Stimulated activated CD8-positive, alpha-beta memory T cell treated with anti-CD3 and anti-CD28 coated beads, Interleukin-4, amount 100 ng/mL, for 24 hours (primary cell): ENCODE measurements at regions not wholly inside any gene's neighbourhood (a gene's known extent, or its start where the extent isn't known, plus 50 kb on each side); places are given as distances from the start of the nearest gene placed in this dataset.
"Not testable (repeated sequence)": the region's sequence is repeated elsewhere in the genome, so short reads cannot be mapped to it uniquely, and the experiment has no call there.

Experiments
- DNase-seq: peaks from one replicate; pipeline ENCODE4 v3.0.0-alpha.2; 2020; ENCODE audit warnings: low read depth

- DNase-seq = no peak
Measured at GRCh38 chr1:47594627-47595026, 156.8 kb downstream of the FOXD2 start.

- no peak for DNase-seq
Measured at GRCh38 chr1:47596328-47596727, 158.5 kb downstream of the FOXD2 start.

GRCh38 chr1:47598357-47598756 lies 160.5 kb downstream of the FOXD2 start:
- no peak for DNase-seq

GRCh38 chr1:47599777-47600176 lies 161.9 kb downstream of the FOXD2 start:
- DNase-seq = no peak

- not testable (repeated sequence) for DNase-seq
Measured at GRCh38 chr1:47602491-47602890, 164.6 kb downstream of the FOXD2 start.

GRCh38 chr1:47604869-47605268 lies 167.0 kb downstream of the FOXD2 start:
- DNase-seq = not testable (repeated sequence)

GRCh38 chr1:47608296-47608875 lies 170.5 kb downstream of the FOXD2 start:
- no peak for DNase-seq

- DNase-seq = no peak
Measured at GRCh38 chr1:47611992-47612391, 174.1 kb downstream of the FOXD2 start.

GRCh38 chr1:47612819-47613218 lies 175.0 kb downstream of the FOXD2 start:
- DNase-seq = no peak

GRCh38 chr1:47616036-47616435 lies 178.2 kb downstream of the FOXD2 start:
- DNase-seq = no peak

- DNase-seq = no peak
Measured at GRCh38 chr1:47616906-47617305, 179.1 kb downstream of the FOXD2 start.

GRCh38 chr1:47617381-47618221 lies 179.8 kb downstream of the FOXD2 start:
- no peak for DNase-seq

- DNase-seq = no peak
Measured at GRCh38 chr1:47618222-47618720, 180.4 kb downstream of the FOXD2 start.

- no peak for DNase-seq
Measured at GRCh38 chr1:47618830-47619229, 181.0 kb downstream of the FOXD2 start.

- DNase-seq = no peak
Measured at GRCh38 chr1:47621483-47621882, 183.6 kb downstream of the FOXD2 start.

GRCh38 chr1:47621977-47622376 lies 184.1 kb downstream of the FOXD2 start:
- no peak for DNase-seq

GRCh38 chr1:47622776-47623556 lies 185.1 kb downstream of the FOXD2 start:
- no peak for DNase-seq

GRCh38 chr1:47623557-47623940 lies 185.7 kb downstream of the FOXD2 start:
- DNase-seq = no peak

- no peak for DNase-seq
Measured at GRCh38 chr1:47624531-47624930, 186.7 kb downstream of the FOXD2 start.

GRCh38 chr1:47627016-47627415 lies 189.2 kb downstream of the FOXD2 start:
- DNase-seq = no peak

GRCh38 chr1:47627471-47628370 lies 189.9 kb downstream of the FOXD2 start:
- DNase-seq = no peak

- no peak for DNase-seq
Measured at GRCh38 chr1:47629201-47629600, 191.4 kb downstream of the FOXD2 start.
